Spleen (tissue), 11 donors: ENCODE measurements at regions not wholly inside any gene's neighbourhood (a gene's known extent, or its start where the extent isn't known, plus 50 kb on each side); places are given as distances from the start of the nearest gene placed in this dataset.

ENCODE experiments used
- DNase-seq: peaks from one replicate; pipeline ENCODE4 v3.0.0-alpha.2; 2020
- H3K27ac ChIP-seq, 8 donors: fragments of 200-600 bp; sonication (generic) in 7 of 8; 1 replicate in 4 of 8; 2 replicates in 4 of 8; pipeline versions ENCODE4 v1.5.0 to v1.8.0; 2016 to 2021; ENCODE audit warnings: inconsistent platforms in 4 of 8, mild to moderate bottlenecking in 4 of 8, moderate library complexity in 1 of 8
- H3K27me3 ChIP-seq, 7 donors: fragments of 200-600 bp; sonication (generic) in 6 of 7; replicated peaks in 1 of 7; 1 replicate in 4 of 7; 2 replicates in 3 of 7; pipeline versions ENCODE4 v1.5.0 to v1.8.0; 2016 to 2021; ENCODE audit warnings: inconsistent platforms in 3 of 7, mild to moderate bottlenecking in 1 of 7
- H3K36me3 ChIP-seq, 6 donors: fragments of 200-600 bp; sonication (generic) in 5 of 6; 1 replicate in 4 of 6; 2 replicates in 2 of 6; pipeline versions ENCODE4 v1.5.0 to v1.8.0; 2016 to 2021; ENCODE audit warnings: inconsistent platforms in 2 of 6
- H3K4me1 ChIP-seq, 6 donors: fragments of 200-600 bp; sonication (generic) in 5 of 6; 1 replicate in 3 of 6; 2 replicates in 3 of 6; pipeline versions ENCODE4 v1.5.0 to v1.8.0; 2016 to 2021; ENCODE audit warnings: inconsistent platforms in 3 of 6
- H3K4me3 ChIP-seq, 8 donors: fragments of 200-600 bp; sonication (generic) in 7 of 8; 1 replicate in 4 of 8; 2 replicates in 4 of 8; pipeline versions ENCODE4 v1.5.0 to v1.8.0; 2016 to 2021; ENCODE audit warnings: inconsistent platforms in 4 of 8, mild to moderate bottlenecking in 4 of 8, moderate library complexity in 2 of 8
- H3K9me3 ChIP-seq, 8 donors: fragments of 200-600 bp; sonication (generic) in 7 of 8; 1 replicate in 4 of 8; 2 replicates in 4 of 8; pipeline versions ENCODE4 v1.5.0 to v1.8.0; 2016 to 2021; ENCODE audit warnings: inconsistent platforms in 4 of 8
- CTCF ChIP-seq, 11 experiments: fragments of 200-600 bp in 7 of 11; fragments of 450-650 bp in 4 of 11; sonication (generic) in 4 of 11; IDR thresholded peaks in 8 of 11; conservative IDR thresholded peaks in 3 of 11; 1 replicate in 7 of 11; 2 replicates in 4 of 11; pipeline versions ENCODE4 v1.4.0 to v1.8.0; 2016 to 2021; ENCODE audit warnings: antibody characterized with exemption in 11 of 11, inconsistent platforms in 4 of 11, mild to moderate bottlenecking in 1 of 11
- POLR2A ChIP-seq, 3 donors: fragments of 450-650 bp; IDR thresholded peaks; one replicate each; pipeline ENCODE4 v1.5.1; 2017; ENCODE audit warnings: antibody characterized with exemption in 3 of 3, mild to moderate bottlenecking in 1 of 3
- POLR2AphosphoS5 ChIP-seq, 3 donors: sonication (generic); formaldehyde crosslinking; IDR thresholded peaks; one replicate each; pipeline ENCODE4 v1.5.1; 2017; ENCODE audit warnings: antibody characterized with exemption in 3 of 3
- whole genome bisulfite sequencing, 5 donors: extraction: QIAGEN DNeasy Blood & Tissue Kit in 3 of 5; methylation state at CpG; one replicate each; pipeline versions ENCODE4 v1.1.5 to v1.1.7; 2013 to 2018; 5-methylcytosine and 5-hydroxymethylcytosine counted together
- intact Hi-C: fragments of 100-400 bp; cut with DNase I; formaldehyde crosslinking; loops from one replicate; pipeline ENCODE4 v1.15.0; 2023; ENCODE audit warnings: low total_unique reads
- donor health status: healthy with polysubstance abuse.
- donor health status: DM: no; HTN: no; CAD: no; lungs with moderate emphysema.
- donor health status: DM: no; HTN: no; CAD: no.
- donor health status: Bipolar disorder and iron deficiency.
- donor health status: healthy.
- donor health status: DM: no; HTN: no; CAD: no.
- donor health status: DM: yes; HTN: yes; CAD: no.

GRCh38 chr12:5160827-5161226, 117.1 kb downstream of the KCNA5 start:
- Histone ChIP-seq H3K9me3 (no peaks in the 10 kb centered on the region), H3K36me3 (no peaks in the 10 kb centered on the region), H3K4me1 (no peaks in the 10 kb centered on the region), H3K4me3 (no peak overlapping the region), H3K27me3 (peaks cover 0 to 39% (median 3%) of the 10 kb centered on the region in 7 donors), H3K27ac (no peak overlapping the region)
- TF ChIP-seq POLR2A (IDR thresholded peaks at IDR 0.05), result no peak
- no peak for TF ChIP-seq CTCF (IDR thresholded peaks at IDR 0.05 in 8 of 11, conservative IDR thresholded peaks at IDR 0.05 in 3 of 11)
- no peak for TF ChIP-seq POLR2AphosphoS5 (IDR thresholded peaks at IDR 0.05)
- intact Hi-C loops, result no loop called here
- no peak for DNase-seq
- 67 to 94% (median 73%) methylated on average over 1 of the region's 1 CpG for WGBS, 5 donors

GRCh38 chr12:5163661-5164060, 120.0 kb downstream of the KCNA5 start:
- H3K27me3 ChIP-seq, result peaks cover 0 to 19% (median 0%) of the 10 kb centered on the region in 7 donors
- no peaks in the 10 kb centered on the region for H3K9me3 ChIP-seq
- H3K4me3 ChIP-seq, result no peak overlapping the region
- H3K27ac ChIP-seq, result no peak overlapping the region
- H3K4me1 ChIP-seq, result no peaks in the 10 kb centered on the region
- no peak for DNase-seq
- WGBS, 5 donors, result 82 to 94% (median 88%) methylated on average over 3 of the region's 3 CpGs
- TF ChIP-seq CTCF (IDR thresholded peaks at IDR 0.05 in 8 of 11, conservative IDR thresholded peaks at IDR 0.05 in 3 of 11) (no peak), POLR2AphosphoS5 (IDR thresholded peaks at IDR 0.05) (no peak), POLR2A (IDR thresholded peaks at IDR 0.05) (no peak)
- no peaks in the 10 kb centered on the region for H3K36me3 ChIP-seq
- intact Hi-C loops, result no loop called here

GRCh38 chr12:5165296-5165970, 121.8 kb downstream of the KCNA5 start:
- Histone ChIP-seq H3K27ac (no peak overlapping the region), H3K9me3 (no peaks in the 10 kb centered on the region), H3K36me3 (no peaks in the 10 kb centered on the region), H3K27me3 (peaks cover 0 to 21% (median 0%) of the 10 kb centered on the region in 7 donors), H3K4me3 (no peak overlapping the region), H3K4me1 (no peaks in the 10 kb centered on the region)
- DNase-seq, result no peak
- no peak for TF ChIP-seq POLR2AphosphoS5 (IDR thresholded peaks at IDR 0.05)
- no peak for TF ChIP-seq POLR2A (IDR thresholded peaks at IDR 0.05)
- TF ChIP-seq CTCF (IDR thresholded peaks at IDR 0.05 in 8 of 11, conservative IDR thresholded peaks at IDR 0.05 in 3 of 11), result no peak
- 72 to 93% (median 88%) methylated on average over 5 of the region's 5 CpGs for WGBS, 5 donors
- intact Hi-C loops, result no loop called here

GRCh38 chr12:5166976-5167375, 123.3 kb downstream of the KCNA5 start:
- DNase-seq, result no peak
- TF ChIP-seq POLR2A (IDR thresholded peaks at IDR 0.05) (no peak), CTCF (IDR thresholded peaks at IDR 0.05 in 8 of 11, conservative IDR thresholded peaks at IDR 0.05 in 3 of 11) (no peak), POLR2AphosphoS5 (IDR thresholded peaks at IDR 0.05) (no peak)
- intact Hi-C loops, result no loop called here
- 72 to 89% (median 85%) methylated on average over 4 of the region's 4 CpGs for WGBS, 5 donors
- no peaks in the 10 kb centered on the region for H3K36me3 ChIP-seq
- no peak overlapping the region for H3K4me3 ChIP-seq
- H3K4me1 ChIP-seq, result peaks cover 0 to under 1% (median 0%) of the 10 kb centered on the region in 6 donors
- no peaks in the 10 kb centered on the region for H3K9me3 ChIP-seq
- peaks cover 0 to 30% (median 0%) of the 10 kb centered on the region in 7 donors for H3K27me3 ChIP-seq
- H3K27ac ChIP-seq, result no peak overlapping the region
